ENCODE measurements at regions not wholly inside any gene's neighbourhood (a gene's known extent, or its start where the extent isn't known, plus 50 kb on each side); places are given as distances from the start of the nearest gene placed in this dataset.

- TF ChIP-seq TARDBP (IDR thresholded peaks at IDR 0.05) (no peak), FOXA1 (IDR thresholded peaks at IDR 0.05) (no peak), FOXK2 (IDR thresholded peaks at IDR 0.05) (no peak), ELF4 (IDR thresholded peaks at IDR 0.05) (no peak), HDGF (IDR thresholded peaks at IDR 0.05; ENCODE audit: borderline replicate concordance) (no peak), BHLHE40 (IDR thresholded peaks at IDR 0.05; ENCODE audit: borderline replicate concordance) (no peak), FOXM1 (IDR thresholded peaks at IDR 0.05; ENCODE audit: borderline replicate concordance) (no peak)
These were observed 707.0 kb downstream of the QKI start for GRCh38 chr6:164121527-164121926.

Measured in HEK293T (cell line).